Smooth muscle cell (in vitro differentiated cells): ENCODE measurements at regions not wholly inside any gene's neighbourhood (a gene's known extent, or its start where the extent isn't known, plus 50 kb on each side); places are given as distances from the start of the nearest gene placed in this dataset.

Source experiments
- DNase-seq: peaks from one replicate; lab custom pipeline; 2025; ENCODE audit not compliant: unreplicated experiment; lab: John Stamatoyannopoulos, UW
- H2AFZ ChIP-seq: fragments of 200-600 bp; sonication (generic); 2 replicates; pipeline ENCODE4 v1.6.0; 2016; ENCODE audit warnings: antibody characterized with exemption, low read depth, mild to moderate bottlenecking
- H3F3A ChIP-seq: fragments of 200-600 bp; sonication (generic); 2 replicates; pipeline ENCODE4 v1.6.0; 2017; ENCODE audit warnings: antibody characterized with exemption, low read depth
- H3K27ac ChIP-seq: fragments of 200-600 bp; sonication (generic); 2 replicates; pipeline ENCODE4 v1.5.1; 2016; ENCODE audit warnings: low read depth, mild to moderate bottlenecking
- H3K27me3 ChIP-seq: fragments of 200-600 bp; sonication (generic); 2 replicates; pipeline ENCODE4 v1.6.1; 2016; ENCODE audit warnings: low read depth, mild to moderate bottlenecking
- H3K36me3 ChIP-seq: fragments of 200-600 bp; sonication (generic); 2 replicates; pipeline ENCODE4 v1.5.1; 2016; ENCODE audit warnings: low read depth
- H3K4me1 ChIP-seq: fragments of 200-600 bp; sonication (generic); 2 replicates; pipeline ENCODE4 v1.5.1; 2016; ENCODE audit warnings: low read depth
- H3K4me2 ChIP-seq: fragments of 200-600 bp; sonication (generic); 2 replicates; pipeline ENCODE4 v1.6.0; 2016; ENCODE audit warnings: mild to moderate bottlenecking
- H3K4me3 ChIP-seq: fragments of 200-600 bp; sonication (generic); 2 replicates; pipeline ENCODE4 v1.5.1; 2016; ENCODE audit warnings: mild to moderate bottlenecking
- H3K79me2 ChIP-seq: fragments of 200-600 bp; sonication (generic); 2 replicates; pipeline ENCODE4 v1.6.0; 2016; ENCODE audit warnings: low read depth, mild to moderate bottlenecking
- H3K9ac ChIP-seq: fragments of 200-600 bp; sonication (generic); 2 replicates; pipeline ENCODE4 v1.6.0; 2016; ENCODE audit warnings: low read depth
- H3K9me3 ChIP-seq: fragments of 200-600 bp; sonication (generic); replicated peaks from 2 replicates; pipeline ENCODE4 v1.5.1; 2016; ENCODE audit warnings: low read depth
- H4K20me1 ChIP-seq: fragments of 200-600 bp; sonication (generic); 2 replicates; pipeline ENCODE4 v1.6.0; 2016; ENCODE audit warnings: low read depth
- WGBS: methylation state at CpG from one replicate; pipeline ENCODE4 v1.1.7; 2016; ENCODE audit warnings: low lambda C conversion rate; 5-methylcytosine and 5-hydroxymethylcytosine counted together
- TF ChIP-seq, protein P1 (sequence below): fragments of 200-600 bp; sonication (generic); IDR thresholded peaks from 2 replicates; pipeline ENCODE4 v1.5.1; 2017; ENCODE audit warnings: borderline replicate concordance, mild to moderate bottlenecking, antibody characterized with exemption; ENCODE audit not compliant: insufficient read depth, poor library complexity, severe bottlenecking

DNA sequence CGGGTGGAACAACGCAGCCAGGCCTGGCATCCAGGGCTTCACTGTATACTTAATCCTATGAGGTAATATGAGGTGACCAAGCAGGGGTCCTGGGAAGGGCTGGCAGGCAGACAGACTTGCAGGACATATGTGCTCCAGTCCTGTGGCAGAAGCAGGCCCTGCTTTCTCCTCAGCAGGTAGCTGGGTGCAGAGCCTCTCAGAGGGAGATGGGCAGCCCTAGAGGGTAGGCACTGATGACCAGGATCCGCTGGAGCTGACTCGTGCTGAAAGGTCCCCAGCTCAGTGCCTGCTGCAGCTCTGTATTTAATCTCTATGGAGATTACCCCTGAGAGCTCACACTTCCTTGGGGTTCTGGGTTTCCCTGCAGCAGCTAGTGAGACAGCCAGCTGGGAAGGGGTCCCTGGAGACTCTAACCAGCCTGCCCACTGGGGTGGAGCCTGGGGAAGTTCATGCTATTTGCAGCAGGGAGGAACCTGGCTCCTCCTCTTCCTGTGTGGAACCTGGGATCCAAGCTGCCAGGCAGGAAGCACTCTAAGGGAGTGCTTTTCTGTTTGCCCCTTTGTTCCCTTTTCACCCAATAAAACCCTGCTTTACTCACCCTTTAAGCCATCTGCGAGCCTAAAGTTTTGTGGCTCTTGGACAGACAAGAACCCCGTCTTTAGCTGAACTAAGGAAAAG lies 339.2 kb downstream of the DCAF12L2 start:
- H3K79me2 ChIP-seq: no peaks in the 10 kb centered on the region
- WGBS: 78% methylated on average over 6 of the region's 6 CpGs

DNA sequence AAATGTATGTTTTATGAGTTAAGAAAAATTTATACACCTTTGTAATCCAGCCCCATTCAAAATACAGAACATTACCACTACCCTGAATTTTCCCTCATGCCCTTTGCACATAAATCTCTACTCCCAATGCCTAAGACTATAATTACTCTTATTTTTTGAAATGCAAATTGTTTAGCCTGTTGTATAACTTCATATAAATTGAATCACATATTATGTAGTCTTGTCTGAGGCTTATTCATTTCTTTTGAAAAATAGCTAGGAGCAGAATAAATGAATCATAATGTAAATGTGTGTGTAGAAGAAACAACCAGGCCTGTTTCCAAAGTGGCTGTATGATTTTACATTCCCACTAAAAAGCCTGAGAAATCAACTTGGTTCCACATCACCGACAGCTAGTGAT lies 319.8 kb downstream of the DCAF12L2 start:
- no peaks in the 10 kb centered on the region for H3K9me3 ChIP-seq
- H4K20me1 ChIP-seq: no peaks in the 10 kb centered on the region
- no peaks in the 10 kb centered on the region for H3K4me1 ChIP-seq
- 59% methylated on average over 1 of the region's 1 CpG for WGBS
- no peak overlapping the region for H3K4me2 ChIP-seq
- TF ChIP-seq, protein P1, sequence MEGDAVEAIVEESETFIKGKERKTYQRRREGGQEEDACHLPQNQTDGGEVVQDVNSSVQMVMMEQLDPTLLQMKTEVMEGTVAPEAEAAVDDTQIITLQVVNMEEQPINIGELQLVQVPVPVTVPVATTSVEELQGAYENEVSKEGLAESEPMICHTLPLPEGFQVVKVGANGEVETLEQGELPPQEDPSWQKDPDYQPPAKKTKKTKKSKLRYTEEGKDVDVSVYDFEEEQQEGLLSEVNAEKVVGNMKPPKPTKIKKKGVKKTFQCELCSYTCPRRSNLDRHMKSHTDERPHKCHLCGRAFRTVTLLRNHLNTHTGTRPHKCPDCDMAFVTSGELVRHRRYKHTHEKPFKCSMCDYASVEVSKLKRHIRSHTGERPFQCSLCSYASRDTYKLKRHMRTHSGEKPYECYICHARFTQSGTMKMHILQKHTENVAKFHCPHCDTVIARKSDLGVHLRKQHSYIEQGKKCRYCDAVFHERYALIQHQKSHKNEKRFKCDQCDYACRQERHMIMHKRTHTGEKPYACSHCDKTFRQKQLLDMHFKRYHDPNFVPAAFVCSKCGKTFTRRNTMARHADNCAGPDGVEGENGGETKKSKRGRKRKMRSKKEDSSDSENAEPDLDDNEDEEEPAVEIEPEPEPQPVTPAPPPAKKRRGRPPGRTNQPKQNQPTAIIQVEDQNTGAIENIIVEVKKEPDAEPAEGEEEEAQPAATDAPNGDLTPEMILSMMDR: no peak
- H3K27me3 ChIP-seq: no peaks in the 10 kb centered on the region
- no peaks in the 10 kb centered on the region for H3F3A ChIP-seq
- H3K79me2 ChIP-seq: no peaks in the 10 kb centered on the region
- H3K9ac ChIP-seq: no peak overlapping the region
- H2AFZ ChIP-seq: no peak overlapping the region
- DNase-seq: no peak
- no peak overlapping the region for H3K4me3 ChIP-seq
- H3K36me3 ChIP-seq: no peaks in the 10 kb centered on the region
- H3K27ac ChIP-seq: no peak overlapping the region

More for the DNA sequence above, 339.2 kb downstream of the DCAF12L2 start:
- no peak overlapping the region for H2AFZ ChIP-seq
- no peaks in the 10 kb centered on the region for H3K9me3 ChIP-seq
- H3K27ac ChIP-seq: no peak overlapping the region
- H3K9ac ChIP-seq: no peak overlapping the region
- no peaks in the 10 kb centered on the region for H3F3A ChIP-seq
- TF ChIP-seq, protein P1: no peak
- H3K4me3 ChIP-seq: no peak overlapping the region
- H3K27me3 ChIP-seq: no peaks in the 10 kb centered on the region
- no peaks in the 10 kb centered on the region for H4K20me1 ChIP-seq
- H3K4me1 ChIP-seq: no peaks in the 10 kb centered on the region
- no peak for DNase-seq
- H3K4me2 ChIP-seq: no peak overlapping the region
- H3K36me3 ChIP-seq: no peaks in the 10 kb centered on the region

DNA sequence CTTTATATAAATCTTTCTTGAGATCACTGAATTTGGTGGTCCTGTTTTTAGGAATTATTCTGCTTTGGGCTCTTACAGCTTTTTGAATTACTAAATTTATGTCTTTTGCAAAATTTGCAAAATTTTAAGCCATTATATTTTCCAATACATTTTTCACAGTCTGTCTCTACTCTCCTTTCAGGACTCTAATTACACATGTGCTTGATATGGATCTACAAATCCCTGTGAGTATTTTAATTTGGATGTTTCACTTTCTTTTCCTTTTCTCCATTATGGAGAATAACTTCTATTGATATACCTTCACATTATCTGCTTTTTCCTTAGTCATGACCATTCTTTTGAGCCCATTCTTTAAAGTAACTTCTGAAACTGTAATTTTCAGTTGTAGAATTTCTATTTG lies 315.4 kb downstream of the DCAF12L2 start:
- no peaks in the 10 kb centered on the region for H4K20me1 ChIP-seq
- H3K9ac ChIP-seq: no peak overlapping the region
- TF ChIP-seq, protein P1: no peak

DNA sequence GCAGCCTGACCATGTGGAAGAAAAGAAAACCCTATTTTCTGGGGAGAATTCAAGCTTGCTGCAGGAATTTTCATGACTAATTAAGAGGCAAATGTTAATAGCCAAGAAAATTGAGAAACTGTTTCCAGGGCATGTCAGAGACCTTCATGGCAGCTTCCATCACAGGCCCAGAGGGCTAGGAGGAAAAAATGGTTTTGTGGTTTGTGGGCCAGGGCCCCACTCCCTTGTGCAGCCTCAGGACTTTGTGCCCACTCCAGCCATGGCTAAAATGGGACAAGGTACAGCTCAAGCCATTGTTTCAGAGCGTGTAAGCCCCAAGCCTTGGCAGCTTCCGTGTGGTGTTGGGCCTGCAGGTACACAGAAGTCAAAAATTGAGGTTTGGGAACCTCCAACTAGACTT lies 282.9 kb downstream of the DCAF12L2 start:
- Histone ChIP-seq H3K27ac (no peak overlapping the region), H2AFZ (no peak overlapping the region), H3K4me2 (no peak overlapping the region), H4K20me1 (no peaks in the 10 kb centered on the region), H3K9ac (no peak overlapping the region), H3K4me1 (no peaks in the 10 kb centered on the region), H3K79me2 (no peaks in the 10 kb centered on the region), H3F3A (no peaks in the 10 kb centered on the region), H3K36me3 (no peaks in the 10 kb centered on the region), H3K4me3 (no peak overlapping the region), H3K9me3 (peaks cover 7% of the 10 kb centered on the region), H3K27me3 (no peaks in the 10 kb centered on the region)
- TF ChIP-seq, protein P1: no peak
- no peak for DNase-seq
- WGBS: 53% methylated on average over 2 of the region's 2 CpGs

More for the DNA sequence above, 315.4 kb downstream of the DCAF12L2 start:
- Histone ChIP-seq H3K36me3 (no peaks in the 10 kb centered on the region), H3F3A (no peaks in the 10 kb centered on the region), H3K27ac (no peak overlapping the region), H3K4me2 (no peak overlapping the region), H3K27me3 (no peaks in the 10 kb centered on the region), H3K4me1 (no peaks in the 10 kb centered on the region), H3K79me2 (no peaks in the 10 kb centered on the region), H2AFZ (no peak overlapping the region), H3K9me3 (no peaks in the 10 kb centered on the region), H3K4me3 (no peak overlapping the region)
- no peak for DNase-seq
